Panc1 (cell line): ENCODE measurements at regions not wholly inside any gene's neighbourhood (a gene's known extent, or its start where the extent isn't known, plus 50 kb on each side); places are given as distances from the start of the nearest gene placed in this dataset.

Source experiments
- POLR2AphosphoS5 ChIP-seq: IDR thresholded peaks from 2 replicates; pipeline ENCODE4 v1.6.1; 2012; ENCODE audit warnings: mild to moderate bottlenecking, low read depth, low read length, moderate library complexity
- TF ChIP-seq, protein P1 (sequence below): fragments of 450-650 bp; IDR thresholded peaks from 2 replicates; pipeline ENCODE4 v1.5.1; 2017; ENCODE audit warnings: mild to moderate bottlenecking

DNA sequence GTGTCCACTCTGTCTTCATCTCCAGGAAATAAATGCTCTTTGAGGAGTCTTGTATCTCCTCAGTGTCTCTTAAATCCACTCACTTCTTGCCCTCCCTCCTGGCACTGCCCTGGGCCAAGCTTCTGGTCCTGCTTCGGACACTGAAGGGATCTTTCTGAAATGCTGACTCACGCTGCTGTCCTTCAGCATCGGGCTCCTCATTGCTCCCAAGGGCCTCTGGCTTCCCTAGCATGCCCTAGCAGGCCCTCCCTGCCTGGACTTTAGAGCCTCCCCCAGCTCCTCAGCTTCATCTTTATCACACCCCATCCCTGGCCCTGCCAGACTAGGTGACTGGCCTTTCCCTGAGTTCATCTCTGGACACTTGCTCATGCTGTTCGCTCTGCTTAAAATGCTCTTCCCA is 96.6 kb downstream of the FOXD2 start:
- TF ChIP-seq POLR2AphosphoS5: no peak
- TF ChIP-seq, protein P1, sequence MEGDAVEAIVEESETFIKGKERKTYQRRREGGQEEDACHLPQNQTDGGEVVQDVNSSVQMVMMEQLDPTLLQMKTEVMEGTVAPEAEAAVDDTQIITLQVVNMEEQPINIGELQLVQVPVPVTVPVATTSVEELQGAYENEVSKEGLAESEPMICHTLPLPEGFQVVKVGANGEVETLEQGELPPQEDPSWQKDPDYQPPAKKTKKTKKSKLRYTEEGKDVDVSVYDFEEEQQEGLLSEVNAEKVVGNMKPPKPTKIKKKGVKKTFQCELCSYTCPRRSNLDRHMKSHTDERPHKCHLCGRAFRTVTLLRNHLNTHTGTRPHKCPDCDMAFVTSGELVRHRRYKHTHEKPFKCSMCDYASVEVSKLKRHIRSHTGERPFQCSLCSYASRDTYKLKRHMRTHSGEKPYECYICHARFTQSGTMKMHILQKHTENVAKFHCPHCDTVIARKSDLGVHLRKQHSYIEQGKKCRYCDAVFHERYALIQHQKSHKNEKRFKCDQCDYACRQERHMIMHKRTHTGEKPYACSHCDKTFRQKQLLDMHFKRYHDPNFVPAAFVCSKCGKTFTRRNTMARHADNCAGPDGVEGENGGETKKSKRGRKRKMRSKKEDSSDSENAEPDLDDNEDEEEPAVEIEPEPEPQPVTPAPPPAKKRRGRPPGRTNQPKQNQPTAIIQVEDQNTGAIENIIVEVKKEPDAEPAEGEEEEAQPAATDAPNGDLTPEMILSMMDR: no peak
